Tibial artery (tissue), 4 donors: ENCODE measurements at regions not wholly inside any gene's neighbourhood (a gene's known extent, or its start where the extent isn't known, plus 50 kb on each side); places are given as distances from the start of the nearest gene placed in this dataset.

Source experiments
- DNase-seq, 2 donors: peaks; one replicate each; pipeline ENCODE4 v3.0.0-alpha.2; 2019
- H3K27ac ChIP-seq, 2 donors: fragments of 200-600 bp; sonication (generic) in 1 of 2; 1 replicate in 1 of 2; 2 replicates in 1 of 2; pipeline ENCODE4 v1.5.1; 2018 to 2019; ENCODE audit warnings: mild to moderate bottlenecking in 1 of 2
- H3K27me3 ChIP-seq, 2 donors: fragments of 200-600 bp; sonication (generic) in 1 of 2; one replicate each; pipeline versions ENCODE4 v1.5.1 to v1.6.0; 2016 to 2019
- H3K36me3 ChIP-seq, 3 donors: fragments of 200-600 bp; sonication (generic) in 2 of 3; one replicate each; pipeline ENCODE4 v1.5.1; 2016 to 2019; ENCODE audit warnings: mild to moderate bottlenecking in 2 of 3
- H3K4me1 ChIP-seq, 4 donors: fragments of 200-600 bp; sonication (generic) in 2 of 4; 1 replicate in 3 of 4; 2 replicates in 1 of 4; pipeline ENCODE4 v1.5.1; 2016 to 2019
- H3K4me3 ChIP-seq, 2 donors: fragments of 200-600 bp; sonication (generic) in 1 of 2; 1 replicate in 1 of 2; 2 replicates in 1 of 2; pipeline ENCODE4 v1.5.1; 2018 to 2019; ENCODE audit warnings: mild to moderate bottlenecking in 2 of 2
- H3K9me3 ChIP-seq, 3 donors: fragments of 200-600 bp; sonication (generic) in 1 of 3; one replicate each; pipeline ENCODE4 v1.5.1; 2016 to 2019
- intact Hi-C: fragments of 100-400 bp; cut with DNase I; formaldehyde crosslinking; loops from one replicate; pipeline ENCODE4 v1.15.0; 2023; ENCODE audit warnings: low total_unique reads
- TF ChIP-seq, protein P1 (sequence below), 2 experiments: fragments of 200-600 bp in 1 of 2; fragments of 450-650 bp in 1 of 2; IDR thresholded peaks; one replicate each; pipeline ENCODE4 v1.5.1; 2017 to 2019; ENCODE audit warnings: antibody characterized with exemption in 2 of 2, mild to moderate bottlenecking in 1 of 2, moderate library complexity in 1 of 2

DNA sequence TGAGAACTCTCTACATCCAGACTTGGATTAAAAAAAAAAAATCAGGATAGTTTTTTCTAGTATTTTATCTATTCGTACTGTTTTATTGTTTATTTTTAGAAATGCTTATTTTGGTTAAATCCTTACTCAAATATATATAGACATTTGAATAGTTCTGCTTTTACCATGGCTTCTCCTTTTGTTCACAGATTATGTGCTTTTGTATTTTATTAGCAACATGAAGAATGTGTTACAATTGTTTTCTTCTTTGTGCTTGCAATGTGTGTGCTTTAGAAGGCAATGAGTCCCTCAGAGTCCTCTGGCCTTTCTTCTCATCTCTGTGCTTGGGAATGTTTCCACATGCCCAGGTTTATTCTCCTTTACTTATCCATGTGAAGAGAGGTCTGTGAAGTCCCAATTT is 324.0 kb downstream of the KCNRG start:
- TF ChIP-seq, protein P1, sequence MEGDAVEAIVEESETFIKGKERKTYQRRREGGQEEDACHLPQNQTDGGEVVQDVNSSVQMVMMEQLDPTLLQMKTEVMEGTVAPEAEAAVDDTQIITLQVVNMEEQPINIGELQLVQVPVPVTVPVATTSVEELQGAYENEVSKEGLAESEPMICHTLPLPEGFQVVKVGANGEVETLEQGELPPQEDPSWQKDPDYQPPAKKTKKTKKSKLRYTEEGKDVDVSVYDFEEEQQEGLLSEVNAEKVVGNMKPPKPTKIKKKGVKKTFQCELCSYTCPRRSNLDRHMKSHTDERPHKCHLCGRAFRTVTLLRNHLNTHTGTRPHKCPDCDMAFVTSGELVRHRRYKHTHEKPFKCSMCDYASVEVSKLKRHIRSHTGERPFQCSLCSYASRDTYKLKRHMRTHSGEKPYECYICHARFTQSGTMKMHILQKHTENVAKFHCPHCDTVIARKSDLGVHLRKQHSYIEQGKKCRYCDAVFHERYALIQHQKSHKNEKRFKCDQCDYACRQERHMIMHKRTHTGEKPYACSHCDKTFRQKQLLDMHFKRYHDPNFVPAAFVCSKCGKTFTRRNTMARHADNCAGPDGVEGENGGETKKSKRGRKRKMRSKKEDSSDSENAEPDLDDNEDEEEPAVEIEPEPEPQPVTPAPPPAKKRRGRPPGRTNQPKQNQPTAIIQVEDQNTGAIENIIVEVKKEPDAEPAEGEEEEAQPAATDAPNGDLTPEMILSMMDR (IDR thresholded peaks at IDR 0.05), result no peak
- Histone ChIP-seq H3K27me3 (no peaks in the 10 kb centered on the region), H3K36me3 (no peaks in the 10 kb centered on the region), H3K4me1 (no peaks in the 10 kb centered on the region), H3K27ac (no peak overlapping the region), H3K9me3 (no peaks in the 10 kb centered on the region), H3K4me3 (no peak overlapping the region)
- intact Hi-C loops, result no loop called here
- no peak for DNase-seq

DNA sequence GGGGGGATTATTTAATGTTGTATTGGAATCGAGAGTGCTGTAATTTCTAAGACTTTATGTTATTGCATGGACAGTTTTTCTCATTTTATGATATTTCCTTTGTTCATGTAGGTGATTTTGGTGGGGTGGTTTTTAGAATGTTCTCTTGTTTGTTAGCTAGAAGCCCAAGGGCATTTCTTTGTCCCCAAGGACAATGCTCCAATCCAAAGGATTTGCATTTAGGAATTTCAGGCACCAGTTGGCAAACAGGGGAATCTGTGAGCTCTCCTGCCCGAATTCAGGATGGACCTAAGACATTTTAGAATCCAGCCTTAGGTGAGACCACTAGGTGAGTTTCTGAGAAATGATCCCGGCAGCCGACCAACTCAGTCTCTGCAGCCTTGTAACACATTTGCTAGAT is 324.9 kb downstream of the KCNRG start:
- H3K36me3 ChIP-seq, result no peaks in the 10 kb centered on the region
- H3K27me3 ChIP-seq, result no peaks in the 10 kb centered on the region
- TF ChIP-seq, protein P1 (IDR thresholded peaks at IDR 0.05), result no peak
- no peak overlapping the region for H3K4me3 ChIP-seq
- no peak for DNase-seq
- no peaks in the 10 kb centered on the region for H3K4me1 ChIP-seq
- H3K27ac ChIP-seq, result no peak overlapping the region
- intact Hi-C loops, result no loop called here
- H3K9me3 ChIP-seq, result no peaks in the 10 kb centered on the region

DNA sequence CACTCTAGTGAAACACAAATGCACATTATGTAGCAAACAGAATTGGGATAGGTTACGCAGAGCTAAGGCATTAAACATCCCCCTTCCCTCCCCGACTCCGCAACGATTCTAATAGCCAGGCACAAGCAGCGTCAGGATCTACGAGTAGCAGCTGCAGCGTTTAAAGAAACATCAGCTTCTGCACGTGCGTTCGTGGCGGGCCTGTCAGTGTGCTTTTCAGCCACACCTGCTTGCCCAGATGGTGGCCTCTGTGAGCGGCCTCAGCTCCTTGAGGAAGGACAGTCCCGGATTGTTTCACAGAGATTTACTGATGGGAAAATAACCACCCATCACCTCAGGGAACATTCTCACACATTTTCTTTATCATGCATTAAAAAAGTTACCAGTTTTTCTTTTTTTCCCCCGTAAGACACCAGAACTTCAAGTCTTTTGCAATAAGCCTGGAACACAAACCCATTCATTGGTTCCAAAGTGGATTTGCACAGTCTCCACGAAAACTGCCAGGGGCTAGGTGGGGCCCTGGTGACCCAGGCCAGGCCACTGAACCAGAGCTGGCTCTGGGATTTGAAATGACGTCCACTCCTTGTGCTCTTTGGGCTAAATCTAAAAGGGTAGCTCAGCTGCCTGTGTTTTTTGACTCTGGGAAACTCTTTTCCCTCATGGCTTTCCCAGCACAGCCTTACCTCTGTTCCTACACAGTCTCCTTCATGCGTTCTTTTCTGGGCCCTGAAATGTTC is 325.5 kb downstream of the KCNRG start:
- no peak overlapping the region for H3K27ac ChIP-seq
- intact Hi-C loops, result no loop called here
- TF ChIP-seq, protein P1 (IDR thresholded peaks at IDR 0.05), result no peak
- no peak overlapping the region for H3K4me3 ChIP-seq
- no peaks in the 10 kb centered on the region for H3K9me3 ChIP-seq
- DNase-seq, result no peak
- H3K36me3 ChIP-seq, result no peaks in the 10 kb centered on the region
- H3K27me3 ChIP-seq, result no peaks in the 10 kb centered on the region
- no peaks in the 10 kb centered on the region for H3K4me1 ChIP-seq

DNA sequence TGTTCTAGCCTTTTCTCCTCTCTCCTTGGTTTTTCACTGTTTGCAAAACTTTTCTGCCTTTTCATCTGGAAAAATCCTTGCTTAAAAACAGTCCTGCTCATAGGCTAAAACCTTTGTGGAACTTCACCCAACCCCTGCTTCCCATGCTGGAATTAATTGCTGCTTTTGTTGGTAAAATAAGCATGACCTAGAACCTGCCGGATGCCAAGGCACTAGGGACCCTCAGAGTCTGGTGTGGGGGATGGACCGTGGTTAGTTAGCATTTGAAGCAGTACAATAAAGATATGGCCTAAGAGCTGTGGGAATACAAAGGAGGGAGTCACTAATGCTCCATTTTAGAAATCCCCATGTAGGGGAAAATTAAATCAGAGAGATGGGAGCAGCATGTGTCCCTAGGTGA is 326.3 kb downstream of the KCNRG start:
- TF ChIP-seq, protein P1 (IDR thresholded peaks at IDR 0.05), result no peak
- H3K27ac ChIP-seq, result no peak overlapping the region
- H3K36me3 ChIP-seq, result no peaks in the 10 kb centered on the region
- H3K9me3 ChIP-seq, result no peaks in the 10 kb centered on the region
- no peaks in the 10 kb centered on the region for H3K27me3 ChIP-seq
- intact Hi-C loops, result no loop called here
- no peaks in the 10 kb centered on the region for H3K4me1 ChIP-seq
- H3K4me3 ChIP-seq, result no peak overlapping the region
- DNase-seq, result no peak

DNA sequence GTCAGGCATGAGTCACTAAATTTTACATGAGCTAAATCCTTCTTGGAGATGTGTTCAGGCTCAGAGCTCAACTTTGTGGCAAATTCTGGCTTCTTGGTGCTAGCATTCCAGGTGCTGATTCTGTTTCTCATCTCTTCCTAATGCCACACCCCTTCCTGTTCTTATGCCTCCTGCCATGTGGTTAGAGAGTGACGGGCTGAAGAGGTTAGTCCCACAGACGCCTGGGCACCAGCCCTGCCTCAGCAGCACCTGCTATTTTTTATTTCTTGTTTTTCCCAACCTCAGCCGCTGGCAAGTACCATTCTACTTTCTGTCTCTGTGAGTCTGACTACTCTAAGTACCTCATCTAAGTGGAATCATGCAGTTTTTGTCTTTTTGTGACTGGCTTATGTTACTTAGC is 329.5 kb downstream of the KCNRG start:
- intact Hi-C loops, result no loop called here
- Histone ChIP-seq H3K9me3 (no peaks in the 10 kb centered on the region), H3K36me3 (no peaks in the 10 kb centered on the region), H3K4me3 (no peak overlapping the region), H3K4me1 (no peaks in the 10 kb centered on the region), H3K27ac (no peak overlapping the region), H3K27me3 (no peaks in the 10 kb centered on the region)
- DNase-seq, result no peak
- TF ChIP-seq, protein P1 (IDR thresholded peaks at IDR 0.05), result no peak

DNA sequence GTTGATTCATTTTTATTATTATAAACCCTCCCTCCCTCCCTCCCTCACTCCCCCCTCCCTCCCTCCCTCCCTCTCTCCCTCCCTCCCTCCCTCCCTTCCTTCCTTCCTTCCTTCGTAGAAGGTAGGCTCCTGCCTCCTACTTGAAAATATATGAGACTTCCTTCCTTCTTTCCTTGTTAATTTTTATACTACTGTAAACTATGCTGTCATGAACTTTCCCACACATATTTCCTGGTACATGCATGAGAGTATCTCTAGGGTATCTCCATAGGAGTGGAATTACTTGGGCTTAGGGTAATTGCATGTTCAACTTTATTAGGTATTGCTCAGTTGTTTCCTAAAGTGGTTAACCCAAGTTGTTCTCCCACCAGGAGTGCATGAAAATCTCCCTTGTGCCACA is 330.6 kb downstream of the KCNRG start:
- Histone ChIP-seq H3K27ac (no peak overlapping the region), H3K27me3 (no peaks in the 10 kb centered on the region), H3K4me1 (no peaks in the 10 kb centered on the region), H3K36me3 (no peaks in the 10 kb centered on the region), H3K4me3 (no peak overlapping the region), H3K9me3 (no peaks in the 10 kb centered on the region)
- intact Hi-C loops, result no loop called here
- TF ChIP-seq, protein P1 (IDR thresholded peaks at IDR 0.05), result no peak
- no peak for DNase-seq
